GOT3 (cell line): ENCODE measurements at regions not wholly inside any gene's neighbourhood (a gene's known extent, or its start where the extent isn't known, plus 50 kb on each side); places are given as distances from the start of the nearest gene placed in this dataset.
"Not testable (repeated sequence)": the region's sequence is repeated elsewhere in the genome, so short reads cannot be mapped to it uniquely, and the experiment has no call there.

Source experiments
- DNase-seq: peaks from one replicate; lab custom pipeline; 2025; ENCODE audit warnings: mixed read lengths; lab: John Stamatoyannopoulos, UW

DNA sequence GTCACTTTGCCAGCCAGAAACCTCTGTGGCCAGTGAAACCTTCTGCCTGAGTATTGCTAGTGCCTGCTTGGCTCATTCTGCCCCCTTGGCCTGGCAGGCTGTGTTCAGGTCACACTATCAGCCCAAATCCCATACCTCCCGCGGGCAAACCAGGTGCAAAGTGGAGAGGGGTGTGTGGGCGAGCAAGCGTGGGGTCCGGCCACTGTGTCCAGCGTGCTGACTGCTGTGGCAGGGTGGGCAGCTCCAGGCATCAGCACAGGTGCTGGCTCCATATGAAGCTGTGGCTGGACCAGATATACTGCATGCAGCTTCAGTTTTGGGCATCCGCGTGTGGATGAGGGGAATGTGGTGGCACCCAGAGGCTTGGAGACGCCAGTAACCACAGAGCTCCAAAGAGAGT, 576.5 kb upstream of the EDIL3 start:
- no peak for DNase-seq

DNA sequence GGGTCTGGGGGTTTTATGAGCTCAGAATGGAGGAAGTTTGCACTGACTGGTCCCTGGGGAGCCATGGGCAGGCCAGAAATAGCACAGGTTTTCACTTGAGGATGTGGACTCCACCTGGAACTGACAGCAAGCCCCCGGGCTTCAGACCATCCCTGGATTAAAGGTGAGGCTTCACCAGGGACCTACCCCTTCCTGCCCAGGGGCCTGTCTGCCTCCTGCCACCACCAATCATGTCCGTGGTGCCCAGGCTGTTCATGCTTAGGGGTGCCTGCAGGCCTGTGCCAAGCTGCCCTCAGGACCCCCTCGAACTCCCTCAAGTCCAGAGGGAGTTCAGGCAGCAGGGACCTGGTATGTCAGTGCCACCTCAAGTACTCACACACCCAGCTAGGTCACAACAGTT, 577.2 kb upstream of the EDIL3 start:
- DNase-seq, result no peak

- no peak for DNase-seq
Observed at GRCh38 chr5:84983093-84983492, 598.4 kb upstream of the EDIL3 start.

- no peak for DNase-seq
Observed at GRCh38 chr5:84985148-84985547, 600.5 kb upstream of the EDIL3 start.

- DNase-seq, result no peak
Observed at GRCh38 chr5:84986688-84987087, 602.0 kb upstream of the EDIL3 start.

- no peak for DNase-seq
Observed at GRCh38 chr5:85000671-85001070, 616.0 kb upstream of the EDIL3 start.

GRCh38 chr5:85002026-85002425, 617.3 kb upstream of the EDIL3 start:
- DNase-seq, result not testable (repeated sequence)

DNA sequence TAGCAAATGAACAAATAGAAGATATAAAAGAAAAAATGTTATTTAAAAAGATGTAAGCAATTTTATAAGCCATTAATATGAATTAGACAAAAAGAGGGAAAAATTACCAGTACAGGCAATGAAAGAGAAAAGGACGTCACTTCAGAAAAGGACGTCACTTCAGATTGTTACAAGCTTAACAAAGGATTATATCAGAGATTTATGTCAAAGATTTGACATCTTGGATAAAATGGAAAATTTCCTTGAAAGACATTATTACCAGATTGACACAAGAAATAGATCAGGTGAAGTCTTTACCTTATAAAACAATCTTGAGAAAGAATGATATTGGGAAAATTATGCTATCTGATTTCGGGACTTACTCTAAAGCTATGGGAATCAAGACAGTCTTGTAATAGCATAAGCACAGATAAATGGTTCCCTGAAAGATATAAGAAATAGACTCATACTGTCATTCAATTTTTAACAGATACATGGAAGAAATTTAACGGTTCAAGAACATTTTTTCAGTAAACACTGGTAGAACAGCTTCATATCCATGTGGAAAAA, 625.4 kb upstream of the EDIL3 start:
- no peak for DNase-seq

- no peak for DNase-seq
Observed at GRCh38 chr5:85017261-85017660, 632.6 kb upstream of the EDIL3 start.

DNA sequence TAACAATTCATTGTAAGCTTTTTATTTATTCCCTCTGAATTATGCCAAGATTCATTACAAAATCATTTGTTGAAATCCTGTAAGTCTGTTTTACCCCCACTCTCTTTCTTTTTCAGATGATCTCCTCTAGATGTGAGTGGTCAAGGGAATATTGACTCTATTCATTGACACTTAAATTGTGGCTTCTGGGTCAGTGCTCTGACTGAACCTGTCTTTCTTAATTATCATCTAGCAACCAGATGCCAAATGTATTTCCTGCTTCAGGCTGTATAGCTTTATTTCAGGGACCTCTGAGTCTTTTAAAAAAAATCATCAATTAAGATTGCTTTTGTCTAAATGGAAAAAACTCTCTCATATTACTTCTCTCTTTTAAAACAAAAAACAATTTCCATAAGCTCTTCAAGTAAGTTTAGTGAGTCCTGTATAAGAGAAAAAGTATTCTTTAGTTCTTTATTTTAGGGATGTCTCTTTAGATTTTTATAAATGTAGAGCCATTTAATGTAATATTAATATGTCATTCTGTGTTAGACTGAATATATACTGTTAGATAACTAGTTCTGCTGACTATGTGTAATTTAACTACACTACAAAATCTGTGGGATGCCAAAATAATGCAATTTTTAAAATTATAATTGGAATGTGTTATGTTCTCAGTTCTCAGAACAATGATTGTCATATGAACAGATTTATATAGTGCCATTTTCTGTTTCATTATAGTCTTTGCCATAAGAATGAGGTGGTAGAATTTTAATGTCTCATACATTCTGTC, 645.8 kb upstream of the EDIL3 start:
- no peak for DNase-seq

GRCh38 chr5:85049020-85049419, 664.3 kb upstream of the EDIL3 start:
- DNase-seq, result peak; percentile 4

DNA sequence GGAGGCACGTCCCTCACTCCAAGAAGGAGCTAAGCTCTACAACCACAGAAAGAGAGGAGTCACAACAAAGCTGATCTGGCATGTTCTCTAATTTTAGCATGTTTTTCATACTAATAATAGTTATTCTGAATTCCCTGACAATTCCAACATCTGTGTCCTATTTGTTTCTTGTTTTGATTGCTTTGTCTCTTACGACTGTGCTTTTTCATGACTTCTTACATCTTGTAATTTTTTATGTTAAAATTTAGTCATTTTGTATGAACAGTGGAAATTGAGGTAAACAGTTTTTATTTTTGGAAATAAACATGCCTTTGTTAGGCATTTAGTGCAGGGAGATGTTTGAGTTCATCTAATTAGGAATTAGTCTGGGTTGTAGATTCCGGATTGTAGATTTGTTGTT, 668.1 kb upstream of the EDIL3 start:
- DNase-seq, result no peak

DNA sequence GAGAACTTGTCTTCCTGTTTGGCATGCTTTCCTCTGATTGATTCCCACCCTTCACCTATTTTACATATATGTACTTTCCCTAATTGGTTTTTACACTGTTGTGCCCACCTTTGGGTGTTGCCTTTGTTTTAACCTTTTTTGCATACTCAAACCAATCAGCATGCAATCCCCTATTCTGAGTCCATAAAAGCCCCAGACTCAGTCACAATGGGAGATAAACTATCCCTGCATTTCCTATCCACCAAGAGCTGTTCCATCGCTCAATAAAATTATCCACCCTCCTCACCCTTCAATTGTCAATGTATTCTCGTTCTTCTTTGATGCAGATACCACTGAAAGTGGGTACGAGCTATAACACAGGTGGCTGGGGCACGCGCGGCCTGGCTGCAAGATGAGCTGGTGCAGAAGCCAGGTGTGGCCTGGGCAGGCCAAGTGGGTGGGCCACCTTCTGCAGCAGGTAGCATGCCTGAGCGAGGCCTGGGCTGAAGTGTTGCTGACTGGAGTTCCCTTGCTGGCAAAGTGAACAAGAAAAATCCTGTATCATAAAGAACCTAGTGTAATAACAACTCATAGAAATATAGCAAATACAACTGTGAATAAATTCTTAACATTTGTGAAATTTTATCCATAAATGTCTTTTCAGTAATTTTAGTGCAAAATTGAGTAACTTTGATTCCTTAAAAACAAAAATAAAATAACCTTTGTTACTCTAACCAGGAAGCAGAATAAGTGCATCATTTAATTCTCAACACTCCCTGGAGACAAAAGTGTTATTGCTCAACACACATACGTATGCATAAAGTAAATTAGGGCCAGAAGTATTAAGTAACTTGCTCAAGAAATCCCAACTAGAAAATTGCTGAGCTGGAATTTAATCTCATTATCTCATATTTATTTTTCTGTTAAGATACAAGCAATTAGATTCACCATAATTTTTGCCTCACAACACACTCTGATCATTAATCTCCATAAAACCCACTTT, 685.3 kb upstream of the EDIL3 start:
- DNase-seq, result no peak

- DNase-seq, result no peak
Observed at GRCh38 chr5:85077581-85077980, 692.9 kb upstream of the EDIL3 start.

DNA sequence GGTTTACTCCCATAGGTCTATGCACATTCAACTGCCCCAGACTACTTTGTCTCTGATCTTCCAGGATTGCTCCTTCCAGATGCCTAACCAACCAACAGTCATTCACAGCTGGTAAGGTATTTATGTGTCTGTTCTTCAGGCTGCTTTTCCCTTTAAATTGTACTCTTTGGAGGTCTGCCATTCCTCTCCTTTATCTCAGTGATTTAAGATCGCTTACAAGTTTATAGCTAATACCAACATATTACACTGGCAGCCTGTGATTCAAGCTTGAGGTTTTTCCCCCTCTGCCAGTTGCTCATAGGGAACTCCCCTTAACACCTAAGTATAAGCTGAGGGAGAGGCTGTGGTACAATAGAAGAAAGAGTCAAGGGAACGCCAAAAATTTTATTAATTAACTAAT, 711.7 kb upstream of the EDIL3 start:
- DNase-seq, result no peak

DNA sequence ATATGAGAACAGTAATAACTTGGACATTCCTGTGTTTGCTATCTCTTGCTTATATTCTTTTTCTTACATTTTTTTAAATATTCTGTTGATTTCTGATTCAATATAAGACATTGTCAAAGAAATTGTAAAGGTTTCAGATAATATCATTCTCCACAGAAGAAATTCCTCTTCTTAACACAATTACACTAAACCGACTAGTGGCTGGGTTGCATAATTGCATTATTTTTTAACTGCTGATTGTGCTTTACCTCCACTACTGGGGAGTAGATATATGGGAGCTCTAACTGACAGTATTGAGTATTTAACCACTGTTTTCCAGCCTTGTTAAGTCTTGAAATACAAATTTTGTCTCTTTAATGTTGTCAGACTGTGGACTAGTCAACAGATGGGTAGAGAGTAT, 723.8 kb upstream of the EDIL3 start:
- no peak for DNase-seq

DNA sequence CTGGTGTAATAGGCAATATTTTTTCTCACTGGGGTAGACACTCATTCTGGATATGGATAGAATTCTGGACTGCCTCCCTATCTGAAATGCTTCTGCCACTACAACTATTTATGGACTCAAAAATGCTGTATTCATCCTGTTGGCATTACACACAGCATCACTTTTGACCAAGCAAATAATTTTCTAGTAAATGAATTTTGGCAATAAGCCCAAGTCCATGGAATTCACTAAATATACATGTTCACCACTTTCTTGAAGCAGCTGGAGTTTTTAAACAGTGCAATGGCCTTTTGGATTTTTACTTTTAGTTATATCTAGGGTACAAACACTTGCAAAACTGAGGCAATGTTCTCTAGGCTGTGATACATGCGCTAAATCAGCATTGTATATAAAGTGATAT, 724.9 kb upstream of the EDIL3 start:
- no peak for DNase-seq

DNA sequence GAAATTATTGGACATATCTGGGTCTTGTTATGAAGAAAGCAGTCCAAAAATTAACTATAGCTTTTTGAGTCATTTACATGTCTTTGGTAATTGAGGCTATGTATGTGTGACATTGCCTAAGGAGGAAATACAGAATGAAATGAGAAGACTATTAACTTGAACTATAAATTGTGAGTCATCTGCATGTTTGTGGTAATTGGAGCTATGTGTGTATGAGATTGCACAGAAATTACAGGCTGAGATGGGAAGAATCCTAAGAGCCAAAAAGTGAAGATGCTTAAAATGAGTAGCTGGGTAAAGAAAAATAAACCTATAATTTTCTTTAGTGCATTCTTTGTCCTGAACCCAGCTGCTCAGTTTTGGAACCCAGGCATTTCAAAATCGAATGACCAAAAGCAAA, 747.6 kb upstream of the EDIL3 start:
- DNase-seq, result no peak

- no peak for DNase-seq
Observed at GRCh38 chr5:85140471-85140870, 755.8 kb upstream of the EDIL3 start.

DNA sequence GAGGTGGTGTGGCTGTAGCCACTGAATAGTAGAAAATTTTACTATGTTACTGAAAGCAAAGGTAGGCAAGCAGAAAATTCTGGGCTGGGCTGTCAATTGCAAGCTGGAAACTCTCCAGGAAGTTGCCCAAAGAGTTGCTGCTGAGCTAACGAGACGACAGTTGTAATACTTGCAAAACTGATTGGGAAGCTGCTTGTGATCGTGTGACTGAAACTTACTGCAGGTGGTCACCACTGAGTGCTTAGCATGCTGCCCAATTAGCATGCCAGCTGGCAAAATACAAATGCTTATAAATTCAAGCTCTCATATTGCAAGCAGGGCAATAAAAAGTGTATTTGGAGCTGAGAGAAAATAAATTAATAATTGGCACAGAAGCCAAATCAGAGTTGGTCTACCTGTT, 758.5 kb upstream of the EDIL3 start:
- no peak for DNase-seq

DNA sequence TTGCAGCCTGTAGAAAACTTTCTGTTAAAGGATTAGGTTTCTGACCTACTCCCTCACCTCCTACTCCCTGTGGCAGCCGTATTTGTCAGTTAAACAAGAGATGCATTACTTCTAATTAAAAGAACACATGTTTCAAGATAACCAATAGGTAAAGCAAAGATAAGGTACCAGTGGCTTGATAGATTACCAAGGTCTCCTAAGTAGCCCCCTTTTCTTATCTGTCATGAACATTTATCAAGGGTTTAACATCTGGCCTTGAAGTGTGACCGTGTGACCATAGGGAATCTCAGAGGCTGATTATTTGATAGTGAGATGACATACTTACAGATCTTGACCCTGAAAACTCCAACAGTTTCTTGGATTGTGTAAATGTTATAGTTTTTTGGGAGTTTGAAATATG, 764.0 kb upstream of the EDIL3 start:
- DNase-seq, result no peak

- DNase-seq, result no peak
Observed at GRCh38 chr5:85159395-85159794, 774.7 kb upstream of the EDIL3 start.

GRCh38 chr5:85168474-85168873, 783.8 kb upstream of the EDIL3 start:
- no peak for DNase-seq
